DND-41 (cell line): ENCODE measurements at regions not wholly inside any gene's neighbourhood (a gene's known extent, or its start where the extent isn't known, plus 50 kb on each side); places are given as distances from the start of the nearest gene placed in this dataset.

Source experiments
- ATAC-seq: fragments of 200-7000 bp; cut with Tn5 transposase; 3 replicates; pipeline ENCODE4 v1.9.1; 2021; ENCODE audit warnings: low read depth; ENCODE audit not compliant: insufficient read depth
- DNase-seq: peaks from one replicate; pipeline ENCODE4 v3.0.0-alpha.2; 2020
- H2AFZ ChIP-seq: 2 replicates; pipeline ENCODE4 v1.6.0; 2012; ENCODE audit warnings: low read depth, low read length
- H3K27ac ChIP-seq: 2 replicates; pipeline ENCODE4 v1.5.1; 2012; ENCODE audit warnings: low read length, inconsistent platforms
- H3K27me3 ChIP-seq: fragments of 200-600 bp; sonication (generic); 2 replicates; pipeline ENCODE4 v1.6.0; 2012; ENCODE audit warnings: low read length, mild to moderate bottlenecking, inconsistent platforms; ENCODE audit not compliant: insufficient read depth, poor library complexity
- H3K36me3 ChIP-seq: 2 replicates; pipeline ENCODE4 v1.5.1; 2012; ENCODE audit warnings: low read length, inconsistent platforms; ENCODE audit not compliant: insufficient read depth
- H3K4me1 ChIP-seq: 2 replicates; pipeline ENCODE4 v1.5.1; 2012; ENCODE audit warnings: mild to moderate bottlenecking, low read length; ENCODE audit not compliant: insufficient read depth
- H3K4me2 ChIP-seq: 2 replicates; pipeline ENCODE4 v1.6.0; 2012; ENCODE audit warnings: mild to moderate bottlenecking, moderate library complexity, low read length, inconsistent platforms; ENCODE audit not compliant: insufficient read depth
- H3K4me3 ChIP-seq, 2 experiments: fragments of 200-600 bp in 1 of 2; shearing (Covaris generic) in 1 of 2; 2 replicates each; pipeline ENCODE4 v1.5.1; 2012 to 2016; ENCODE audit warnings: inconsistent platforms in 2 of 2, low read length in 2 of 2, mild to moderate bottlenecking in 2 of 2, low read depth in 1 of 2, moderate library complexity in 1 of 2
- H3K79me2 ChIP-seq: 2 replicates; pipeline ENCODE4 v1.6.0; 2012; ENCODE audit warnings: low read length, inconsistent platforms; ENCODE audit not compliant: insufficient read depth
- H3K9ac ChIP-seq: 2 replicates; pipeline ENCODE4 v1.6.0; 2012; ENCODE audit warnings: low read depth, mild to moderate bottlenecking, inconsistent platforms, low read length, moderate library complexity
- H3K9me3 ChIP-seq: 2 replicates; pipeline ENCODE4 v1.5.1; 2012; ENCODE audit warnings: low read length, moderate library complexity, mild to moderate bottlenecking, inconsistent platforms; ENCODE audit not compliant: insufficient read depth, severe bottlenecking
- H4K20me1 ChIP-seq: 2 replicates; pipeline ENCODE4 v1.6.0; 2012; ENCODE audit warnings: low read length; ENCODE audit not compliant: insufficient read depth
- EZH2 ChIP-seq: IDR thresholded peaks from 3 replicates; pipeline ENCODE4 v1.6.1; 2012; ENCODE audit warnings: borderline replicate concordance, low read depth, mild to moderate bottlenecking, moderate library complexity, low read length, inconsistent platforms; ENCODE audit not compliant: severe bottlenecking
- TF ChIP-seq, protein P1 (sequence below): IDR thresholded peaks from 2 replicates; pipeline ENCODE4 v1.5.1; 2012; ENCODE audit warnings: borderline replicate concordance, low read length, moderate library complexity, mild to moderate bottlenecking; ENCODE audit not compliant: poor library complexity, severe bottlenecking; ENCODE audit errors: extremely low read depth

DNA sequence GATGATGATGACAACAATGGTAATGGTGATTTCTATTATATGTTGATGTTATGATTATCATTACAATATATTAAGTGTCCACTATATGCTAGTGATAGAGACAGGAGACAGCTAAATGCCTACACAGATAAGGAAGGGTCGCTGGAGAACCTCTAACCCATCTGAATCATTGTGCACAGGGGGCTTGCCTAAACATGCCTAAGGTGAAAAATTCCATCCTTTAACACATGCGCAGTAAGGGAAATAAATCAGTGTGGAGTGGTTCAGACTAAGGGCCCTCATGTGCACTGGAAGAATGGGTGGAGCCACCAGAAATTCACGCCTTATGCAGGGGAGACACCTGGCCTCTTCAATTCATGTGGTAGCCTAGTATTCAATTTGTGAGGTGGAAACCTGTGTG lies 120.4 kb downstream of the TPBG start:
- H4K20me1 ChIP-seq, result no peaks in the 10 kb centered on the region
- H3K27ac ChIP-seq, result no peak overlapping the region
- H2AFZ ChIP-seq, result no peak overlapping the region
- H3K4me3 ChIP-seq, result no peak overlapping the region
- peaks cover 3% of the 10 kb centered on the region for H3K9me3 ChIP-seq
- TF ChIP-seq, protein P1, sequence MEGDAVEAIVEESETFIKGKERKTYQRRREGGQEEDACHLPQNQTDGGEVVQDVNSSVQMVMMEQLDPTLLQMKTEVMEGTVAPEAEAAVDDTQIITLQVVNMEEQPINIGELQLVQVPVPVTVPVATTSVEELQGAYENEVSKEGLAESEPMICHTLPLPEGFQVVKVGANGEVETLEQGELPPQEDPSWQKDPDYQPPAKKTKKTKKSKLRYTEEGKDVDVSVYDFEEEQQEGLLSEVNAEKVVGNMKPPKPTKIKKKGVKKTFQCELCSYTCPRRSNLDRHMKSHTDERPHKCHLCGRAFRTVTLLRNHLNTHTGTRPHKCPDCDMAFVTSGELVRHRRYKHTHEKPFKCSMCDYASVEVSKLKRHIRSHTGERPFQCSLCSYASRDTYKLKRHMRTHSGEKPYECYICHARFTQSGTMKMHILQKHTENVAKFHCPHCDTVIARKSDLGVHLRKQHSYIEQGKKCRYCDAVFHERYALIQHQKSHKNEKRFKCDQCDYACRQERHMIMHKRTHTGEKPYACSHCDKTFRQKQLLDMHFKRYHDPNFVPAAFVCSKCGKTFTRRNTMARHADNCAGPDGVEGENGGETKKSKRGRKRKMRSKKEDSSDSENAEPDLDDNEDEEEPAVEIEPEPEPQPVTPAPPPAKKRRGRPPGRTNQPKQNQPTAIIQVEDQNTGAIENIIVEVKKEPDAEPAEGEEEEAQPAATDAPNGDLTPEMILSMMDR, result no peak
- TF ChIP-seq EZH2, result no peak
- H3K4me1 ChIP-seq, result no peaks in the 10 kb centered on the region
- no peak overlapping the region for H3K4me2 ChIP-seq
- H3K79me2 ChIP-seq, result no peaks in the 10 kb centered on the region
- no peak for ATAC-seq
- H3K9ac ChIP-seq, result no peak overlapping the region
- no peak for DNase-seq
- no peaks in the 10 kb centered on the region for H3K27me3 ChIP-seq
- H3K36me3 ChIP-seq, result no peaks in the 10 kb centered on the region

DNA sequence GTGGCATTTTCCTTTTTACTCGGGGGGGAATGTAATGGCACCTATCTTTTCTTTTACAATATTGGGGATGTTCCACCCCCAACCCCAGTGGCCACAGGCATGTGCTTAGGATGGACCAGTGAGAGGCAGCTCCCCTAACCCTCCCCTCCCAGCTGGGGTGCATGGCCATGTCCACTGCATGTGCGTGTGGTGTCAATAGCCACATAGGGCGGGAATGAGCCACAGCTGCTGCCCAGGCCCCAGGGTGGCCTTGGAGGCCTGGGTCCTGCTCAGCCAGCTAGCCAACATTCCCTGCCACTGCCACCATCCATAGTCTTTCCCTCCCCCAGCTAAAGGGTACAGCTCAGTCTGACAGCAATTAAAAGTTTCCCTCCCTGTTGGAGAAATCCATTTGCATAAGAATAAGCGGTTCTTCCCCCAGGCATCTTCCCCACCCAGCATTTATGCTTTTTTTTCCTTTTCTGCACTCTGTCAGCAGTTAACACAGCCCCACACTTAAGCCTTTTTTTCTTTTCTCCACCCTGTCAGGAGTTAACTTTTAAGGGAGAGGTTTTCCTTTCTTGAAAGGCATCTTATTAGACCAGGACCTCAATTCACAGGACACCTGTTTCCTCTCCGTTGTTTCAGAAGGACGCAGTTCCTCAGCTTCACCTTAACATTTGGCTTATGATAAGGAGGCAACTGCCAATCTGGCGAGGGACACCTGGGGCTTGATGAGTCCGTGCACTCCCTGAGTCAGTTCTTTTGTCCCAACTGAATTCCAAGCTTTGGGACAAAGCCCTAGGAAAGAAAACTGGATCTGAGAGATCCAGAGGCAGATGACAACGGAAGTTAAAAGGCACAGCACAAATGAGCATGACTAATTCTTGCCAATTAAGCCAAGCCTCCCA lies 121.4 kb downstream of the TPBG start:
- H3K27me3 ChIP-seq, result no peaks in the 10 kb centered on the region
- no peaks in the 10 kb centered on the region for H4K20me1 ChIP-seq
- no peaks in the 10 kb centered on the region for H3K4me1 ChIP-seq
- no peak overlapping the region for H3K9ac ChIP-seq
- no peaks in the 10 kb centered on the region for H3K79me2 ChIP-seq
- TF ChIP-seq EZH2, result no peak
- TF ChIP-seq, protein P1, result no peak
- H3K36me3 ChIP-seq, result no peaks in the 10 kb centered on the region
- no peak overlapping the region for H3K4me2 ChIP-seq
- H3K27ac ChIP-seq, result no peak overlapping the region
- no peak overlapping the region for H3K4me3 ChIP-seq
- DNase-seq (no peak), ATAC-seq (no peak)
- no peak overlapping the region for H2AFZ ChIP-seq
- peaks cover 9% of the 10 kb centered on the region for H3K9me3 ChIP-seq

DNA sequence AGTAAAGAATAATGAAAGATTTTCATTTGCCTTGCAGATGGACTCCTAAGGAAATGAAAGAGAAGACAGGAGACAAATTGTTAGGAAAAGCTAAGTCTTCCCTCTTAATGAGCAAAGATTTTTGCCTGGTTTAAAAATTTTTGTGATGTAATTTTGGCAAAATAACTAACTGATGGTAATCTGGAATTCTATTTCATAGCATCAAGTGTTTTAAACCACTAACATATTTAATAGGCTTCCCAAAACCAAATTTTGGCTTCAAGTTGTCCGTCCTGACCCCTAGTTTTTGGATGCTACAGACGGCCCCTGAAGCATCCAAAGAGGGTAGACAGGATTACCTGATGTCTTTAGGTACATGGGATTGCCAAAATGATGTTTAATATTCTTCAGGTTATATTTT lies 124.3 kb downstream of the TPBG start:
- Histone ChIP-seq H3K79me2 (no peaks in the 10 kb centered on the region), H3K4me1 (no peaks in the 10 kb centered on the region), H3K4me2 (no peak overlapping the region), H4K20me1 (no peaks in the 10 kb centered on the region), H3K9me3 (peaks cover 9% of the 10 kb centered on the region), H3K27me3 (no peaks in the 10 kb centered on the region), H2AFZ (no peak overlapping the region), H3K36me3 (no peaks in the 10 kb centered on the region), H3K27ac (no peak overlapping the region), H3K9ac (no peak overlapping the region), H3K4me3 (no peak overlapping the region)
- TF ChIP-seq EZH2, result no peak
- DNase-seq, result no peak
- no peak for ATAC-seq

DNA sequence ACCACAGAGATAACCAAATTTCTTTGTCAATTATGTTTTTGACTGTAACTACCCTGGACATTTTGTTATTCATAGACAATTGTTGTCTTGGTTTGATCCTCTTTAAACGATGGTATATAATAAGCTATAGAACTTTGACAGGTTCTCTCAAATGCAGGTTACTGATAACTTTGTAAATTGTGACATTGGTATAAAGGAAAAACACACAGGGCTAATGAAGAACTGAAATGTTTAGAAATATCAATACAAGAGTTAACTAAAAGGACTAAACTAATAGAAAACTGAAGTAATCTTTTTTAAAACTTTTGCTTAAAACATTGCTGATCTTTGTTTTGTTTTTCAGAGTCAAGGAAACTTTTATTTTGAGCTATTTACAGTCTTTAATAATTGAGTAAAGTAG lies 124.8 kb downstream of the TPBG start:
- H4K20me1 ChIP-seq, result no peaks in the 10 kb centered on the region
- H2AFZ ChIP-seq, result no peak overlapping the region
- DNase-seq (no peak), ATAC-seq (no peak)
- no peak for TF ChIP-seq EZH2
- TF ChIP-seq, protein P1, result no peak
- no peak overlapping the region for H3K27ac ChIP-seq
- no peaks in the 10 kb centered on the region for H3K27me3 ChIP-seq
- H3K4me2 ChIP-seq, result no peak overlapping the region
- H3K4me3 ChIP-seq, result no peak overlapping the region
- no peaks in the 10 kb centered on the region for H3K4me1 ChIP-seq
- H3K79me2 ChIP-seq, result no peaks in the 10 kb centered on the region
- H3K9me3 ChIP-seq, result peaks cover 9% of the 10 kb centered on the region
- H3K9ac ChIP-seq, result no peak overlapping the region
- H3K36me3 ChIP-seq, result no peaks in the 10 kb centered on the region
